Breast epithelium (tissue), 3 donors: ENCODE measurements at regions not wholly inside any gene's neighbourhood (a gene's known extent, or its start where the extent isn't known, plus 50 kb on each side); places are given as distances from the start of the nearest gene placed in this dataset.

Experiments used
- CTCF ChIP-seq, 3 donors: fragments of 450-650 bp; IDR thresholded peaks; one replicate each; pipeline ENCODE4 v1.5.1; 2016 to 2017; ENCODE audit warnings: antibody characterized with exemption in 3 of 3, mild to moderate bottlenecking in 3 of 3, moderate library complexity in 3 of 3
- POLR2A ChIP-seq: fragments of 450-650 bp; IDR thresholded peaks from one replicate; pipeline ENCODE4 v1.6.1; 2016; ENCODE audit warnings: antibody characterized with exemption, mild to moderate bottlenecking, moderate library complexity

- TF ChIP-seq CTCF (IDR thresholded peaks at IDR 0.05): no peak
- TF ChIP-seq POLR2A: no peak
Measured at GRCh38 chr10:91104193-91105041, 116.0 kb upstream of the PCGF5 start.
